Neural cell (in vitro differentiated cells): ENCODE measurements at regions not wholly inside any gene's neighbourhood (a gene's known extent, or its start where the extent isn't known, plus 50 kb on each side); places are given as distances from the start of the nearest gene placed in this dataset.

Source experiments
- H2AFZ ChIP-seq: fragments of 200-600, 300-800 bp; sonication (generic), shearing (Covaris generic); 2 replicates; pipeline ENCODE4 v1.6.0; 2014; ENCODE audit warnings: low read depth, mild to moderate bottlenecking, antibody characterized with exemption, low read length, moderate library complexity
- H3F3A ChIP-seq: fragments of 200-600 bp; shearing (Covaris generic); 2 replicates; pipeline ENCODE4 v1.6.1; 2016; ENCODE audit warnings: mild to moderate bottlenecking, moderate library complexity, mixed read lengths, antibody characterized with exemption, low read length; ENCODE audit not compliant: insufficient read depth, poor library complexity, severe bottlenecking
- H3K27ac ChIP-seq: fragments of 200-600, 300-800 bp; sonication (generic), shearing (Covaris generic); 2 replicates; pipeline ENCODE4 v1.5.1; 2014; ENCODE audit warnings: mild to moderate bottlenecking, low read length, moderate library complexity
- H3K27me3 ChIP-seq: fragments of 300-800, 200-600 bp; sonication (generic), shearing (Covaris generic); 2 replicates; pipeline ENCODE4 v1.6.0; 2014; ENCODE audit warnings: mild to moderate bottlenecking, low read depth, low read length, moderate library complexity; ENCODE audit not compliant: insufficient read depth
- H3K36me3 ChIP-seq: fragments of 300-800, 200-600 bp; sonication (generic), shearing (Covaris generic); 2 replicates; pipeline ENCODE4 v1.5.1; 2014; ENCODE audit warnings: mild to moderate bottlenecking, antibody characterized with exemption, low read length, moderate library complexity; ENCODE audit not compliant: insufficient read depth
- H3K4me2 ChIP-seq: fragments of 300-800, 200-600 bp; sonication (generic), shearing (Covaris generic); 2 replicates; pipeline ENCODE4 v1.6.0; 2014; ENCODE audit warnings: mild to moderate bottlenecking, low read length
- H3K4me3 ChIP-seq: fragments of 300-800, 200-600 bp; sonication (generic), shearing (Covaris generic); 2 replicates; pipeline ENCODE4 v1.5.1; 2014; ENCODE audit warnings: mild to moderate bottlenecking, low read length, moderate library complexity
- H3K79me2 ChIP-seq: fragments of 200-600 bp; shearing (Covaris generic); replicated peaks from 2 replicates; pipeline ENCODE4 v1.6.0; 2014; ENCODE audit warnings: mild to moderate bottlenecking, low read length, moderate library complexity; ENCODE audit not compliant: insufficient read depth
- H3K9ac ChIP-seq: fragments of 300-800, 200-600 bp; sonication (generic), shearing (Covaris generic); 2 replicates; pipeline ENCODE4 v1.6.1; 2016; ENCODE audit warnings: mild to moderate bottlenecking, low read length, mixed read lengths
- H3K9me2 ChIP-seq: fragments of 200-600 bp; shearing (Covaris generic); 2 replicates; pipeline ENCODE4 v1.6.1; 2016; ENCODE audit warnings: mild to moderate bottlenecking, low read length, mixed read lengths; ENCODE audit not compliant: insufficient read depth
- H3K9me3 ChIP-seq: fragments of 200-600, 300-800 bp; sonication (generic), shearing (Covaris generic); 2 replicates; pipeline ENCODE4 v1.6.1; 2016; ENCODE audit warnings: mild to moderate bottlenecking, mixed run types, low read length, moderate library complexity, mixed read lengths
- H4K20me1 ChIP-seq: fragments of 200-600 bp; shearing (Covaris generic); 2 replicates; pipeline ENCODE4 v1.6.1; 2016; ENCODE audit warnings: mild to moderate bottlenecking, mixed run types; ENCODE audit not compliant: insufficient read depth
- CTCF ChIP-seq: fragments of 450-650 bp; IDR thresholded peaks from 2 replicates; pipeline ENCODE4 v1.5.1; 2014; ENCODE audit warnings: antibody characterized with exemption, mild to moderate bottlenecking, moderate library complexity; ENCODE audit not compliant: poor library complexity, severe bottlenecking
- EP300 ChIP-seq: fragments of 450-650 bp; conservative IDR thresholded peaks from 2 replicates; pipeline ENCODE4 v1.6.1; 2014; ENCODE audit warnings: antibody characterized with exemption, mild to moderate bottlenecking, moderate library complexity; ENCODE audit not compliant: poor library complexity, severe bottlenecking
- EZH2 ChIP-seq: fragments of 200-600, 300-800 bp; shearing (Covaris generic), sonication (generic); IDR thresholded peaks from 2 replicates; pipeline ENCODE4 v1.6.1; 2014; ENCODE audit warnings: antibody characterized with exemption, low read length, borderline replicate concordance, mild to moderate bottlenecking; ENCODE audit not compliant: insufficient read depth, poor library complexity, severe bottlenecking
- MXI1 ChIP-seq: fragments of 450-650 bp; conservative IDR thresholded peaks from 2 replicates; pipeline ENCODE4 v1.6.1; 2014; ENCODE audit warnings: antibody characterized with exemption, mild to moderate bottlenecking; ENCODE audit not compliant: poor library complexity, severe bottlenecking
- POLR2AphosphoS5 ChIP-seq: IDR thresholded peaks from 2 replicates; pipeline ENCODE4 v1.6.1; 2012
- RAD21 ChIP-seq: fragments of 450-650 bp; conservative IDR thresholded peaks from 2 replicates; pipeline ENCODE4 v1.6.1; 2014; ENCODE audit warnings: antibody characterized with exemption, mild to moderate bottlenecking, moderate library complexity
- REST ChIP-seq: IDR thresholded peaks from 2 replicates; pipeline ENCODE4 v1.6.1; 2012; ENCODE audit warnings: borderline replicate concordance
- SMC3 ChIP-seq: fragments of 450-650 bp; conservative IDR thresholded peaks from 2 replicates; pipeline ENCODE4 v1.6.1; 2014; ENCODE audit warnings: antibody characterized with exemption, mild to moderate bottlenecking, moderate library complexity; ENCODE audit not compliant: poor library complexity
- TAF1 ChIP-seq: IDR thresholded peaks from 2 replicates; pipeline ENCODE4 v1.6.1; 2012; ENCODE audit warnings: low read depth

- Histone ChIP-seq H3K9me2 (no peaks in the 10 kb centered on the region), H4K20me1 (no peaks in the 10 kb centered on the region), H3F3A (no peaks in the 10 kb centered on the region), H3K36me3 (no peaks in the 10 kb centered on the region), H3K79me2 (no peaks in the 10 kb centered on the region), H3K4me3 (no peak overlapping the region), H3K9me3 (no peaks in the 10 kb centered on the region), H3K9ac (no peak overlapping the region), H3K27ac (no peak overlapping the region), H3K27me3 (no peaks in the 10 kb centered on the region), H2AFZ (no peak overlapping the region), H3K4me2 (no peak overlapping the region)
- TF ChIP-seq POLR2AphosphoS5, result no peak
Observed at GRCh38 chr10:43771675-43772074, 123.0 kb upstream of the ZNF32 start.

- Histone ChIP-seq H3K9me2 (no peaks in the 10 kb centered on the region), H3K27ac (no peak overlapping the region), H3K4me3 (no peak overlapping the region), H3K79me2 (no peaks in the 10 kb centered on the region), H2AFZ (no peak overlapping the region), H3K9ac (no peak overlapping the region), H3F3A (no peaks in the 10 kb centered on the region), H4K20me1 (no peaks in the 10 kb centered on the region), H3K4me2 (no peak overlapping the region), H3K27me3 (no peaks in the 10 kb centered on the region), H3K36me3 (no peaks in the 10 kb centered on the region), H3K9me3 (no peaks in the 10 kb centered on the region)
- TF ChIP-seq REST (no peak), EZH2 (no peak), TAF1 (no peak), POLR2AphosphoS5 (no peak), EP300 (no peak), SMC3 (no peak), RAD21 (no peak), MXI1 (no peak), CTCF (no peak)
Observed at GRCh38 chr10:43765516-43765915, 116.8 kb upstream of the ZNF32 start.

- H3K9ac ChIP-seq, result no peak overlapping the region
- H3K27ac ChIP-seq, result no peak overlapping the region
- H3K36me3 ChIP-seq, result no peaks in the 10 kb centered on the region
- TF ChIP-seq CTCF, result no peak
- H4K20me1 ChIP-seq, result no peaks in the 10 kb centered on the region
- no peaks in the 10 kb centered on the region for H3K79me2 ChIP-seq
- H3K4me2 ChIP-seq, result no peak overlapping the region
- no peaks in the 10 kb centered on the region for H3F3A ChIP-seq
- no peaks in the 10 kb centered on the region for H3K27me3 ChIP-seq
- no peak overlapping the region for H2AFZ ChIP-seq
- no peak overlapping the region for H3K4me3 ChIP-seq
- no peaks in the 10 kb centered on the region for H3K9me3 ChIP-seq
- H3K9me2 ChIP-seq, result no peaks in the 10 kb centered on the region
Observed at GRCh38 chr10:43763846-43764245, 115.2 kb upstream of the ZNF32 start.
